T-helper 22 cell (primary cell): ENCODE measurements at regions not wholly inside any gene's neighbourhood (a gene's known extent, or its start where the extent isn't known, plus 50 kb on each side); places are given as distances from the start of the nearest gene placed in this dataset.
"Not testable (repeated sequence)": the region's sequence is repeated elsewhere in the genome, so short reads cannot be mapped to it uniquely, and the experiment has no call there.

Experiments
- DNase-seq: peaks from one replicate; pipeline ENCODE4 v3.0.0-alpha.2; 2020; ENCODE audit warnings: low read depth

GRCh38 chr12:75865315-75865714, 166.3 kb downstream of the PHLDA1 start:
- no peak for DNase-seq

- DNase-seq = no peak
Measured at GRCh38 chr12:75864161-75864560, 167.4 kb downstream of the PHLDA1 start.

DNA sequence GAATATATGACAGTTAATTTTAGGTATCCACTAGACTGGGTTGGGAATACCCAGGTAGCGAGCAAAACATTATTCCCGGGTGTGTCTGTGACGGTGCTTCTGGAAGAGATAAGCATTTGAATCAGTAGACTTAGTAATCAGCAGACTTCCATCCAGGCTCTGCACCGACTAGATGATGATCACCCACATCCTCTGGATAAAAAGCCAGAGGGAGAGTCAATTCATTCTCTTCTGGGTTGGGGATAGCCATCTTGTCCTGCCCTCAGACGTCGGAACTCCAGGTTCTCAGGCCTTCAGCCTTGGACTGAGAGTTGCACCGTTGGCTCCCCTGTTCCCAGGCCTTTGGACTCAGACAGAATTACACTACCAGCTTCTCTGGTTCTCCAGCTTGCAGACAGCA, 168.0 kb downstream of the PHLDA1 start:
- DNase-seq = no peak

DNA sequence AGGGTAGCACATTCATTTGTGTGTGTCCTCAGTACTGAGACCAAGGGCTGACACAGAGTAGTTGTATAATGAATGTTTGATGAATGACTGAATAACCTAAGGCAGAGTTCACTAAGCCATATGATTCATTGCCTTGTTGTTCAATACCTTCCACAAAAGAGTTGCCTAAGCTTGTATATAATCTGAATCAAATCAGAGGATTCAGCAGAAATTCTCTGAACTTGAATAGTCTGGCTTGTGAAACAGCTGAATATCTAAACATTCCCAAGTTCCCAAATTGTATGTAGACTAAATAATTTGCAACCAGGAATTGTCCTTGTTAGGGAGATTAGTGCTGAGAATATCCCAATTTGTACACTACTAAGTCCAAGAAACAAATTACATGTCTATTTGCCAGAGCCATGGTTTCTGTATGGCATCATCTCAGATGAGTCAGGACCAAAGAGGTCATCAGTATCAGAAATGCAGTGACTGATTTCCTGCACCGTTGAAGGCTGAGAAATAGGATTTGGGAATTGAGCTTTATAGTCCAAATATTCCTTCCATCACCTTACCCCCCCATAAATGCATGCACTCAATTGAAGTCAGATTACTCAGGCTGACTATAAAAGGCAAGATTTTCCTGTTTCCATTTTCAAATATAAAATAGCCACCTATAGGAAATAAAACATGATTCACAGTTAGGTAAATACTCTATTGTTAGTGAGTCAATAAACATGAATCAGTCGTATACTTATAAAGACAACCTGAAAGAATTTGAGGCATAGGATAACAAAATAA, 168.7 kb downstream of the PHLDA1 start:
- no peak for DNase-seq

GRCh38 chr12:75859868-75860267, 171.7 kb downstream of the PHLDA1 start:
- DNase-seq = no peak

DNA sequence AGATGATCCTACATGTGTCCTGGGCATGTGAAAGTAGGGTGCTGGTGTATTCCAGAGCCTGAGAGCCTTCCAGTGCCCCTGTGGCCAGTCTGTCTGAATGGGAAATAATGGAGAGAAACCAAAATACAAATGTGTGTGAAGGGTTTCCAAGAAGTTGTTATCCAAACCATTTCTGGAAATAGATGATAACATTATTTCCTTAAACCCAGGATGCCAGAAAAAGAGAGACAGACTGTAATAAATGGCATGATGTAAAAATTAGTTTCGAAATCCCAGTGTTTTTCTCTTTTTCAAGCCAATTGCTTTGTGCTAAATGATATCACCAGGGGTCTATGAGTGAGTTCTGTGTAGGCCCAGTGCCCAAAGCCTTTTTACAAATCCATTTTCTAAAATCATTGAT, 175.3 kb downstream of the PHLDA1 start:
- no peak for DNase-seq

DNA sequence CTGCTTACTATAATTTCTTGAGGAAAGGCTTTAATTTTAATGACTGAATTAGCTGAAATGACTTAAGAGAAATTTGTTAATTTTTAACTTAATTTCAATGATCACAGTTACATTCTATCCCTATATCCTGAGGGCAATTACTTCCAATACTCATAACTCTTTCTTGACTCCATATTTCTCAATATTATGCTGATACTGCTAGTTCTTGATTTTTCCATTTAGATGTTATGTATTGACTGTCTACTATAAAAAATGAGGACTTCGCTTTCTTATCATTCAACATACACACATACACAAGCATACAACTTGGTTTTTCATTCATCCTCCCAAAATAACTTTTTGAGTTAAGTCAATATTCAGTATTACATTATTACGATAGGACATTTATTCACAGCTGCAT, 176.2 kb downstream of the PHLDA1 start:
- DNase-seq = no peak

GRCh38 chr12:75854681-75855309, 176.8 kb downstream of the PHLDA1 start:
- DNase-seq = no peak

DNA sequence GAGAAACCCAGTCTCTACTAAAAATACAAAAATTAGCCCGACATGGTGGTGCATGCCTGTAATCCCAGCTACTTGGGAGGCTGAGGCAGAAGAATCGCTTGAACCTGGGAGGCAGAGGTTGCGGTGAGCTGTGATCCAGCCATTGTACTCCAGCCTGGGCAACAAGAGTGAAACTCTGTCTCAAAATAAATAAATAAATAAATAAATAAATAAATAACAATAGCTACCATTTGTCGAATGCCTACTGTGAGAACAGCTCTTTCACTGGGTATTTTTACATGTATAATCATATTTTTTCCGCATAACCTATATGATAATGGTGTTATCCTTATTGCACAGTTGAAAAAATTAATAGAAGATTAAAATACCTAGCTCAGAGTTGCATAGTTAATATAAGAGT, 177.4 kb downstream of the PHLDA1 start:
- DNase-seq = not testable (repeated sequence)

- no peak for DNase-seq
Measured at GRCh38 chr12:75853626-75854025, 177.9 kb downstream of the PHLDA1 start.

DNA sequence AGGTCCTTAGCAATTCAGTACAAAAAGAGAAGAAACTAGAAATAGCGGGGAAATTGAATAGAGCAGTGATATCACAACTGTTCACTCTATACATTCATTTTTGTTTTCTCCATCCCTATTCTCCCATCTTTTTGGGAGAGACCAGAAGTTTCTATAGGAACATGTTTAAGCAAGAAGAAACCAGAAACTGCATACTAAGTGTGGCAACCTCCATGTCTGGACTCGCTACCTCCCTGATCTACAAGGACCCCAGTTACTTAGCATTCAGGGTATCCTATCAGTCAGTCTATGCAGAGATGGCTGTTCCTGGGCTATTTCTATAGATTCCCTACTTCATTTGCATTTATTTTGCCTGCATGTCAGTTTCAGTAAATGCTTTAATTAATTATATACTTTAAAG, 178.6 kb downstream of the PHLDA1 start:
- no peak for DNase-seq

- DNase-seq = no peak
Measured at GRCh38 chr12:75852143-75852542, 179.4 kb downstream of the PHLDA1 start.

DNA sequence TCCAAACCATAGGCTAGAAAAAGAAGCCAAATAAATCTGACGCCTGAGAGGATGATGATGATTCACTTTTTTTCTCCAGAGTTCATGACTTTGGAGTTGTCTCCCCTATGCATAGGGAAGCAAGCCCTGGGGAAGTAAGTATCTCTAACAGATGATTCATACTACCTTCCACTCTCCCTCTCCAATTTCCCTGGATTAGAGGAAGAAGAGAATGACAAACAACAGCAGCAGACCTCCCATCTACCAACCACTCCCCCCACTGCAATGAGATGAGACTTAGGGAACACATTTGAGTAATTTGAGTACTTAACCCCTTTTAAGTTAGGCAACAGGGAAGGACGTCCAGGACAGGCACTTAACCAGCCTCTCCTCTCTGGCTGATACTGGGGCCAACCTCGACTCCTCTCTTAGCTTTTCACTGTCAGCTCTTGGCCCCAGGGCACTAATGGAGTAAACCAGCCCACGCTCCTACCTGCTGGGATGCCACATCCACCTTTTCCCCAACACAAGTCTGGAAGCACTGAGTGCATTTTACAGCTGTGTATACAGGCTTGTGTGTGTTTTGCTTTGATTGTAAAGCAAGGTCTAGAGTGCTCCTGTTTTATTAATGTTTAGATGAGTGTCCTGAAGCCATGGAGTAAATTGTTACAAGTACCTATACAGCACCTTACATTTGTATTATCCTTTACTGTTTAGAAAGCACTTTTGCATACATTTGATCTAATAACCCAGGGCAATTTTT, 180.7 kb downstream of the PHLDA1 start:
- DNase-seq = no peak

- DNase-seq = no peak
Measured at GRCh38 chr12:75848961-75849360, 182.6 kb downstream of the PHLDA1 start.

DNA sequence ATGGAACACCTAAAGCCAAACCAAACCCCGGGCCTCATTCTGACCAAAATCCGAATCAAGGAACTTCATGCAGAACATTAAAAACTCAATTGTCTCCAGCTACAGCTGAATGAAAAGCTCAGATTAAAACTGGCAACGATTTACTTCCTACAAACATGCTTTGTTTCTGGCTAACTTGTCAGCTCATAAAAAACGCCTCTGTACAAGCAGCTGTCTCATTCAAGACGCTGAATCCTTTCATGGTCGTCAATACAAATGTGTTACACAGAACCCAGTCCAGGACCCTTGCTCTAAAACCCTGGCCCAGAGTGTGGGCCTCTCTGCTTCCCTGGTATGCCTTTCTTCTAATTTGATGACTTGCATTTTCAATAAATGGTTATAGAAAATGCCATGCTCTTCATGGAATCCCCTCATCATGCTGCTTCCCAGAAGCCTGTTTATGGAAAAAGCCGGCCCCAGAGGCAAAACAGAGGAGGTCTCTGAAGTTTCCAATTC, 183.1 kb downstream of the PHLDA1 start:
- no peak for DNase-seq

DNA sequence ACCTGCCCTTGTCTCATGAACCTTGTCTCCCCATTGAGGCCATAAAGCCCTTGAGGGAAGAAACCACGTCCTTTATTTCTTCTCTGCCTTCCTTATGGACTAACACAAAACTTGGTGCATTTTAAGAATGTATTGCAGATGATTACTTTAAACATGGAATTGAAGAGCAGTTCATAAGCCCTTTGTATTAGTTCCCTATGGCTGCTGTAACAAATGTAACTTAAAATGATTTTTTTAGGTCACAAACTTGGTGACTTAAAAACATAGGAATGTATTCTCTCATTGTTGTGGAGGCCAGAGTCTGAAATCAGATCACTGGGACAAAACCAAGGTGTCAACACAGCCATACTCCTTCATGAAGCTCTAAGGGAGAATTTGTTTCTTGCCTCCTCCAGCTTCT, 185.5 kb downstream of the PHLDA1 start:
- DNase-seq = no peak

GRCh38 chr12:75844985-75845384, 186.6 kb downstream of the PHLDA1 start:
- DNase-seq = no peak

- DNase-seq = no peak
Measured at GRCh38 chr12:75844049-75844770, 187.4 kb downstream of the PHLDA1 start.

DNA sequence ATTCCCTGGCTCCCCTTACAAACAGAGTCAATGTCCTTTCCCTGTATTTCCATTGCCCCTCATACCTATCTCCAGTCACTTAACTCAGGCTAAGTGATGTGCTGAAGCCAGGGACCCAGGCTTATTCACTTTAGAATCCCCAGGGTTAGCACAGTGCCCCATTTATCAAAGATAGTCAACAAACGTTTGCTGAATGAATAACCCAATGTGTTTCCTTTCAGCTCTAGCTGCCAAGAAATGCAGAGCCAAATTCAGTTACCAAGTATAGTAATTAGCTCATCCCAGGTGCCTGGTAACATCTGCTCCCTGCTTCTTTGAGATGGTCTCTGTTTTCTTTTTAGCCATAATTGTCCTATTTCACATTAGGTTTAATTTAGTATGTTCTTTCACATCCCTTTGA, 189.5 kb downstream of the PHLDA1 start:
- DNase-seq = no peak

DNA sequence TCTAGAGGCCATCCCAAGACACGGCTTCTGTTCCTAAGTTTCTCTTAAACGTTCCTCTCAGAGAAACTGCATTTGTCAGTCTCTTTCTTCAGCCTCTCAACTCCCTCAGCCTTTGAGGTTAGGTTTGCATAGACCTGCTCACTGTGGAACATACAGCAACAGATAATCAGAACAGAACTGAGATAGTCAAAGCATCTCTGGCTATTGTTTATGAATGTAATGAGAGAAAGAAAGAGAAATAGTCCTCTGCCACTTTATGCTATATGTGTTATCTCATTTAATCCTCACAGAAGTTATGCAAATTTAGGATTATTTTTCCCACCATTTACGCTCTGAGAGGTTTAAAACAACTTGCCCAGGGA, 190.6 kb downstream of the PHLDA1 start:
- no peak for DNase-seq

GRCh38 chr12:75838309-75838708, 193.3 kb downstream of the PHLDA1 start:
- no peak for DNase-seq

GRCh38 chr12:75837700-75838099, 193.9 kb downstream of the PHLDA1 start:
- DNase-seq = no peak
